SK-N-SH (cell line): ENCODE measurements at regions not wholly inside any gene's neighbourhood (a gene's known extent, or its start where the extent isn't known, plus 50 kb on each side); places are given as distances from the start of the nearest gene placed in this dataset.

Source experiments
- CTCF ChIA-PET: fragments of 300-600, 350-600 bp; formaldehyde crosslinking; extraction: SDS; loops from one replicate; lab custom pipeline; 2021; lab: Yijun Ruan, JAX
- POLR2A ChIA-PET: fragments of 350-600 bp; sonication (Branson Sonifier 250); formaldehyde crosslinking; extraction: SDS; loops from one replicate; lab custom pipeline; 2020; ENCODE audit warnings: antibody characterized with exemption, inconsistent platforms; lab: Yijun Ruan, JAX
- DNase-seq: peaks from one replicate; pipeline ENCODE4 v3.0.0; 2012
- H2AFZ ChIP-seq: fragments of 200-600 bp; sonication (generic); 2 replicates; pipeline ENCODE4 v1.8.1; 2016; ENCODE audit warnings: antibody characterized with exemption, mild to moderate bottlenecking, low read depth
- H3F3A ChIP-seq: fragments of 200-600 bp; sonication (generic); replicated peaks from 2 replicates; pipeline ENCODE3; 2016; ENCODE audit warnings: antibody characterized with exemption, mild to moderate bottlenecking; ENCODE audit not compliant: insufficient read depth
- H3K27ac ChIP-seq, 2 experiments: fragments of 200-500 bp in 1 of 2; fragments of 200-600 bp in 1 of 2; sonication (Bioruptor generic) in 1 of 2; sonication (generic), shearing (Covaris generic) in 1 of 2; 2 replicates each; pipeline versions ENCODE4 v1.5.1 to v1.6.1; 2014 to 2016; ENCODE audit warnings: low read depth in 2 of 2, inconsistent platforms in 1 of 2, low read length in 1 of 2, mild to moderate bottlenecking in 1 of 2, mixed read lengths in 1 of 2
- H3K27me3 ChIP-seq: fragments of 200-600 bp; sonication (generic), shearing (Covaris generic); 2 replicates; pipeline ENCODE4 v1.6.1; 2016; ENCODE audit warnings: mixed run types; ENCODE audit not compliant: insufficient read depth
- H3K36me3 ChIP-seq, 2 experiments: fragments of 200-500 bp in 1 of 2; fragments of 200-600 bp in 1 of 2; sonication (Bioruptor generic) in 1 of 2; sonication (generic) in 1 of 2; replicated peaks in 1 of 2; 2 replicates each; pipeline versions ENCODE3 to v1.5.1; 2014 to 2016; ENCODE audit warnings: low read length in 1 of 2, mild to moderate bottlenecking in 1 of 2; ENCODE audit not compliant: insufficient read depth in 2 of 2, control insufficient read depth in 1 of 2
- H3K4me1 ChIP-seq, 2 experiments: fragments of 200-500 bp in 1 of 2; fragments of 200-600 bp in 1 of 2; sonication (Bioruptor generic) in 1 of 2; sonication (generic), shearing (Covaris generic) in 1 of 2; 2 replicates each; pipeline versions ENCODE4 v1.5.1 to v1.6.1; 2014 to 2016; ENCODE audit warnings: low read depth in 1 of 2, low read length in 1 of 2, mixed run types in 1 of 2; ENCODE audit not compliant: insufficient read depth in 2 of 2, control insufficient read depth in 1 of 2
- H3K4me2 ChIP-seq: fragments of 200-600 bp; sonication (generic), shearing (Covaris generic); 2 replicates; pipeline ENCODE4 v1.6.1; 2017; ENCODE audit warnings: mixed run types
- H3K4me3 ChIP-seq, 2 experiments: fragments of 200-500 bp in 1 of 2; fragments of 200-600 bp in 1 of 2; sonication (Bioruptor generic) in 1 of 2; sonication (generic), shearing (Covaris generic) in 1 of 2; 2 replicates each; pipeline versions ENCODE4 v1.5.1 to v1.8.1; 2014 to 2016; ENCODE audit warnings: low read depth in 2 of 2, inconsistent platforms in 1 of 2, low read length in 1 of 2, mild to moderate bottlenecking in 1 of 2, mixed read lengths in 1 of 2, moderate library complexity in 1 of 2
- H3K79me2 ChIP-seq: fragments of 200-600 bp; sonication (generic); 2 replicates; pipeline ENCODE4 v1.8.1; 2017; ENCODE audit warnings: mild to moderate bottlenecking; ENCODE audit not compliant: insufficient read depth
- H3K9ac ChIP-seq: fragments of 200-600 bp; sonication (generic); 2 replicates; pipeline ENCODE4 v1.6.1; 2017; ENCODE audit warnings: mixed run types
- H3K9me2 ChIP-seq: fragments of 200-600 bp; sonication (generic); 2 replicates; pipeline ENCODE4 v1.6.1; 2017; ENCODE audit warnings: mixed run types
- H3K9me3 ChIP-seq: fragments of 200-600 bp; sonication (generic); 2 replicates; pipeline ENCODE4 v1.6.1; 2017; ENCODE audit warnings: mixed run types, mild to moderate bottlenecking, moderate library complexity
- H4K20me1 ChIP-seq: fragments of 200-600 bp; sonication (generic); 2 replicates; pipeline ENCODE4 v1.6.1; 2017; ENCODE audit warnings: mild to moderate bottlenecking, mixed run types; ENCODE audit not compliant: insufficient read depth
- CHD2 ChIP-seq: fragments of 150-350 bp; IDR thresholded peaks from 2 replicates; pipeline ENCODE4 v1.6.1; 2018; ENCODE audit warnings: low read length; ENCODE audit not compliant: partially characterized antibody
- EP300 ChIP-seq, 2 experiments: IDR thresholded peaks; 2 replicates each; pipeline versions ENCODE4 v1.4.0 to v1.6.1; 2012; ENCODE audit warnings: borderline replicate concordance in 1 of 2, low read depth in 1 of 2, low read length in 1 of 2
- EZH2phosphoT487 ChIP-seq: fragments of 200-600 bp; sonication (generic); IDR thresholded peaks from 2 replicates; pipeline ENCODE4 v1.6.1; 2017; ENCODE audit warnings: low read depth, mixed run types, mild to moderate bottlenecking, antibody characterized with exemption, moderate library complexity, borderline replicate concordance
- FOSL2 ChIP-seq: IDR thresholded peaks from 2 replicates; pipeline ENCODE4 v1.4.0; 2012; ENCODE audit warnings: low read depth, mild to moderate bottlenecking, moderate library complexity, borderline replicate concordance
- FOXJ3 ChIP-seq: sonication (generic); formaldehyde crosslinking; IDR thresholded peaks from 2 replicates; pipeline ENCODE4 v1.5.1; 2020; ENCODE audit warnings: mild to moderate bottlenecking, missing genetic modification reagents
- FOXM1 ChIP-seq: IDR thresholded peaks from 2 replicates; pipeline ENCODE4 v1.4.0; 2012; ENCODE audit warnings: low read depth, mild to moderate bottlenecking
- GABPA ChIP-seq: IDR thresholded peaks from 2 replicates; pipeline ENCODE4 v1.4.0; 2012; ENCODE audit warnings: low read depth, mild to moderate bottlenecking
- GATA2 ChIP-seq: sonication (generic); formaldehyde crosslinking; IDR thresholded peaks from 2 replicates; pipeline ENCODE4 v1.5.0; 2020; ENCODE audit warnings: mild to moderate bottlenecking, missing genetic modification reagents
- JUND ChIP-seq: IDR thresholded peaks from 2 replicates; pipeline ENCODE4 v1.4.0; 2012
- MAX ChIP-seq: IDR thresholded peaks from 2 replicates; pipeline ENCODE4 v1.4.0; 2012; ENCODE audit warnings: low read depth
- MEF2A ChIP-seq: IDR thresholded peaks from 2 replicates; pipeline ENCODE4 v1.4.0; 2012; ENCODE audit warnings: low read depth, borderline replicate concordance
- MXI1 ChIP-seq: IDR thresholded peaks from 2 replicates; pipeline ENCODE4 v1.6.1; 2012; ENCODE audit warnings: mild to moderate bottlenecking, low read depth, low read length, improper control_type of control experiment
- NFIC ChIP-seq: IDR thresholded peaks from 2 replicates; pipeline ENCODE4 v1.4.0; 2012; ENCODE audit warnings: borderline replicate concordance
- NRF1 ChIP-seq: IDR thresholded peaks from 2 replicates; pipeline ENCODE4 v1.6.1; 2012; ENCODE audit warnings: low read depth, mild to moderate bottlenecking, low read length
- POLR2AphosphoS5 ChIP-seq: IDR thresholded peaks from 2 replicates; pipeline ENCODE4 v1.6.1; 2012; ENCODE audit warnings: low read depth, low read length
- RFX5 ChIP-seq: IDR thresholded peaks from 2 replicates; pipeline ENCODE4 v1.6.1; 2012; ENCODE audit warnings: mild to moderate bottlenecking, improper control_type of control experiment, low read length
- RXRA ChIP-seq: IDR thresholded peaks from 2 replicates; pipeline ENCODE4 v1.4.0; 2012; ENCODE audit warnings: low read depth, mild to moderate bottlenecking, borderline replicate concordance
- SIN3A ChIP-seq: IDR thresholded peaks from 2 replicates; pipeline ENCODE4 v1.6.1; 2012; ENCODE audit warnings: low read depth, mild to moderate bottlenecking, low read length, moderate library complexity, borderline replicate concordance
- SMC3 ChIP-seq: IDR thresholded peaks from 2 replicates; pipeline ENCODE4 v1.6.1; 2012; ENCODE audit warnings: low read depth, low read length, improper control_type of control experiment
- TCF12 ChIP-seq: IDR thresholded peaks from 2 replicates; pipeline ENCODE4 v1.4.0; 2012
- USF1 ChIP-seq: IDR thresholded peaks from 2 replicates; pipeline ENCODE4 v1.4.0; 2012; ENCODE audit warnings: low read depth, borderline replicate concordance
- YY1 ChIP-seq: IDR thresholded peaks from 2 replicates; pipeline ENCODE4 v1.4.0; 2012; ENCODE audit warnings: low read depth, mild to moderate bottlenecking
- WGBS: methylation state at CpG from one replicate; pipeline ENCODE4 v1.1.6; 2017; ENCODE audit warnings: low lambda C conversion rate; 5-methylcytosine and 5-hydroxymethylcytosine counted together
- TF ChIP-seq, protein P1 (sequence below): fragments of 150-350 bp; IDR thresholded peaks from 2 replicates; pipeline ENCODE4 v1.6.1; 2017; ENCODE audit warnings: antibody characterized with exemption, low read length, low read depth, borderline replicate concordance
- TF ChIP-seq, protein P2 (sequence below): fragments of 200-600 bp; sonication (generic); IDR thresholded peaks from 2 replicates; pipeline ENCODE4 v1.6.1; 2017; ENCODE audit warnings: antibody characterized with exemption, mild to moderate bottlenecking, moderate library complexity

- no peaks in the 10 kb centered on the region for H3K27me3 ChIP-seq
- H3K79me2 ChIP-seq: no peaks in the 10 kb centered on the region
- H3K4me3 ChIP-seq: no peak overlapping the region
- H4K20me1 ChIP-seq: no peaks in the 10 kb centered on the region
- H2AFZ ChIP-seq: no peak overlapping the region
- peaks cover 5% of the 10 kb centered on the region for H3F3A ChIP-seq
- no peak for DNase-seq
- H3K9ac ChIP-seq: no peak overlapping the region
- H3K9me3 ChIP-seq: no peaks in the 10 kb centered on the region
- no peaks in the 10 kb centered on the region for H3K9me2 ChIP-seq
- no peak overlapping the region for H3K27ac ChIP-seq
- TF ChIP-seq GATA2: no peak
- no peak for TF ChIP-seq FOXM1
- TF ChIP-seq, protein P1, sequence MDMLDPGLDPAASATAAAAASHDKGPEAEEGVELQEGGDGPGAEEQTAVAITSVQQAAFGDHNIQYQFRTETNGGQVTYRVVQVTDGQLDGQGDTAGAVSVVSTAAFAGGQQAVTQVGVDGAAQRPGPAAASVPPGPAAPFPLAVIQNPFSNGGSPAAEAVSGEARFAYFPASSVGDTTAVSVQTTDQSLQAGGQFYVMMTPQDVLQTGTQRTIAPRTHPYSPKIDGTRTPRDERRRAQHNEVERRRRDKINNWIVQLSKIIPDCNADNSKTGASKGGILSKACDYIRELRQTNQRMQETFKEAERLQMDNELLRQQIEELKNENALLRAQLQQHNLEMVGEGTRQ: no peak
- no peak for TF ChIP-seq CHD2
- TF ChIP-seq FOXJ3 (CRISPR knock-in tag): no peak
- TF ChIP-seq EP300 (IDR thresholded peaks at IDR 0.05; ENCODE audit: borderline replicate concordance in 1 of 2, low read depth in 1 of 2, low read length in 1 of 2): no peak
- no peak for TF ChIP-seq RXRA
- no peak for TF ChIP-seq SIN3A
- TF ChIP-seq, protein P2, sequence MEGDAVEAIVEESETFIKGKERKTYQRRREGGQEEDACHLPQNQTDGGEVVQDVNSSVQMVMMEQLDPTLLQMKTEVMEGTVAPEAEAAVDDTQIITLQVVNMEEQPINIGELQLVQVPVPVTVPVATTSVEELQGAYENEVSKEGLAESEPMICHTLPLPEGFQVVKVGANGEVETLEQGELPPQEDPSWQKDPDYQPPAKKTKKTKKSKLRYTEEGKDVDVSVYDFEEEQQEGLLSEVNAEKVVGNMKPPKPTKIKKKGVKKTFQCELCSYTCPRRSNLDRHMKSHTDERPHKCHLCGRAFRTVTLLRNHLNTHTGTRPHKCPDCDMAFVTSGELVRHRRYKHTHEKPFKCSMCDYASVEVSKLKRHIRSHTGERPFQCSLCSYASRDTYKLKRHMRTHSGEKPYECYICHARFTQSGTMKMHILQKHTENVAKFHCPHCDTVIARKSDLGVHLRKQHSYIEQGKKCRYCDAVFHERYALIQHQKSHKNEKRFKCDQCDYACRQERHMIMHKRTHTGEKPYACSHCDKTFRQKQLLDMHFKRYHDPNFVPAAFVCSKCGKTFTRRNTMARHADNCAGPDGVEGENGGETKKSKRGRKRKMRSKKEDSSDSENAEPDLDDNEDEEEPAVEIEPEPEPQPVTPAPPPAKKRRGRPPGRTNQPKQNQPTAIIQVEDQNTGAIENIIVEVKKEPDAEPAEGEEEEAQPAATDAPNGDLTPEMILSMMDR: no peak
- no peak for TF ChIP-seq GABPA
- no peaks in the 10 kb centered on the region for H3K4me1 ChIP-seq
- POLR2A ChIA-PET: no interaction called here
- CTCF ChIA-PET: interaction anchor here (1.2 to 1.5 kb wide), 3 partner anchors 18 to 301 kb away, joined by 3 to 6 read pairs (median 5); no protein-coding TSS in a partner anchor
- H3K4me2 ChIP-seq: no peak overlapping the region
- H3K36me3 ChIP-seq: no peaks in the 10 kb centered on the region
- WGBS: 47% methylated on average over 3 of the region's 3 CpGs
These were observed 151.8 kb upstream of the TMTC4 start for GRCh38 chr13:100826441-100826840.

- Histone ChIP-seq H3K27ac (no peak overlapping the region), H3K4me1 (no peaks in the 10 kb centered on the region), H4K20me1 (no peaks in the 10 kb centered on the region), H3K9me3 (no peaks in the 10 kb centered on the region), H3K4me2 (no peak overlapping the region), H3K9me2 (no peaks in the 10 kb centered on the region)
- DNase-seq: no peak
- TF ChIP-seq TCF12 (no peak), SMC3 (no peak), EP300 (IDR thresholded peaks at IDR 0.05; ENCODE audit: borderline replicate concordance in 1 of 2, low read depth in 1 of 2, low read length in 1 of 2) (no peak), NRF1 (no peak), FOXM1 (no peak), MXI1 (no peak), POLR2AphosphoS5 (no peak), MAX (no peak), CHD2 (no peak), USF1 (no peak), NFIC (no peak), EZH2phosphoT487 (no peak), MEF2A (no peak), RFX5 (no peak), YY1 (no peak), FOSL2 (no peak), JUND (no peak), RXRA (no peak)
- TF ChIP-seq, all 33 proteins: peak for 0
- Histone ChIP-seq H3K9ac (no peak overlapping the region), H3K79me2 (no peaks in the 10 kb centered on the region), H3K36me3 (no peaks in the 10 kb centered on the region), H2AFZ (no peak overlapping the region), H3K27me3 (no peaks in the 10 kb centered on the region), H3K4me3 (no peak overlapping the region), H3F3A (peaks cover 5% of the 10 kb centered on the region)
- WGBS: 28% methylated on average over 3 of the region's 3 CpGs
- ChIA-PET CTCF (interaction anchor here (0.7 to 1.4 kb wide), 2 partner anchors 9 to 24 kb away, joined by 3 to 6 read pairs; no protein-coding TSS in a partner anchor), POLR2A (no interaction called here)
These were observed 151.0 kb upstream of the TMTC4 start for GRCh38 chr13:100825557-100825956.
